CD14-positive monocyte (primary cell): ENCODE measurements at regions not wholly inside any gene's neighbourhood (a gene's known extent, or its start where the extent isn't known, plus 50 kb on each side); places are given as distances from the start of the nearest gene placed in this dataset.

Experiments used
- DNase-seq, 3 donors: peaks; one replicate each; pipeline ENCODE4 v3.0.0-alpha.2; 2011 to 2022
- H2AFZ ChIP-seq: 2 replicates; pipeline ENCODE4 v1.6.0; 2012; ENCODE audit warnings: mild to moderate bottlenecking, low read depth, low read length, inconsistent platforms; ENCODE audit not compliant: insufficient read depth, poor library complexity, severe bottlenecking
- H3K27ac ChIP-seq, 2 donors: 1 replicate in 1 of 2; 2 replicates in 1 of 2; pipeline ENCODE4 v1.5.1; 2012 to 2013; ENCODE audit warnings: low read length in 2 of 2, control low read depth in 1 of 2, inconsistent platforms in 1 of 2, low read depth in 1 of 2, mild to moderate bottlenecking in 1 of 2
- H3K27me3 ChIP-seq, 2 donors: one replicate each; pipeline versions ENCODE4 v1.6.0 to v1.6.1; 2011 to 2013; ENCODE audit warnings: low read length in 2 of 2; ENCODE audit not compliant: control insufficient read depth in 2 of 2, insufficient read depth in 2 of 2
- H3K36me3 ChIP-seq, 2 donors: replicated peaks in 1 of 2; 1 replicate in 1 of 2; 2 replicates in 1 of 2; pipeline versions ENCODE4 v1.5.1 to v1.6.1; 2012 to 2013; ENCODE audit warnings: low read length in 2 of 2, control low read depth in 1 of 2, inconsistent platforms in 1 of 2, mild to moderate bottlenecking in 1 of 2; ENCODE audit not compliant: insufficient read depth in 2 of 2, control insufficient read depth in 1 of 2
- H3K4me1 ChIP-seq, 2 donors: 1 replicate in 1 of 2; 2 replicates in 1 of 2; pipeline versions ENCODE4 v1.5.1 to v1.6.1; 2012 to 2013; ENCODE audit warnings: low read length in 2 of 2, control low read depth in 1 of 2, inconsistent platforms in 1 of 2, mild to moderate bottlenecking in 1 of 2, moderate library complexity in 1 of 2; ENCODE audit not compliant: insufficient read depth in 2 of 2, control insufficient read depth in 1 of 2
- H3K4me2 ChIP-seq: replicated peaks from 2 replicates; pipeline ENCODE3; 2012; ENCODE audit warnings: low read length, moderate library complexity, mild to moderate bottlenecking; ENCODE audit not compliant: poor library complexity, severe bottlenecking; ENCODE audit errors: extremely low read depth
- H3K4me3 ChIP-seq, 3 experiments: fragments of 200-600 bp in 1 of 3; sonication (generic) in 1 of 3; replicated peaks in 1 of 3; 1 replicate in 2 of 3; 2 replicates in 1 of 3; pipeline ENCODE4 v1.5.1; 2011 to 2013; ENCODE audit warnings: low read length in 3 of 3, mild to moderate bottlenecking in 3 of 3, control low read depth in 2 of 3, low read depth in 2 of 3, inconsistent platforms in 1 of 3, moderate library complexity in 1 of 3
- H3K79me2 ChIP-seq: 2 replicates; pipeline ENCODE4 v1.6.0; 2012; ENCODE audit warnings: mild to moderate bottlenecking, control low read depth, inconsistent platforms, low read length, moderate library complexity; ENCODE audit not compliant: insufficient read depth
- H3K9ac ChIP-seq: 2 replicates; pipeline ENCODE4 v1.6.0; 2017; ENCODE audit warnings: low read length, mild to moderate bottlenecking; ENCODE audit not compliant: insufficient read depth, poor library complexity, severe bottlenecking
- H3K9me3 ChIP-seq, 2 donors: replicated peaks in 1 of 2; 1 replicate in 1 of 2; 2 replicates in 1 of 2; pipeline versions ENCODE4 v1.5.1 to v1.6.1; 2012 to 2013; ENCODE audit warnings: low read length in 2 of 2, control low read depth in 1 of 2; ENCODE audit not compliant: control insufficient read depth in 1 of 2, insufficient read depth in 1 of 2
- H4K20me1 ChIP-seq: 2 replicates; pipeline ENCODE4 v1.6.0; 2012; ENCODE audit warnings: mild to moderate bottlenecking, low read length, control low read depth, moderate library complexity; ENCODE audit not compliant: insufficient read depth
- H3K27ac Mint-ChIP-seq, 7 donors: one replicate each; pipeline ENCODE4 v1.8.0; 2020; ENCODE audit warnings: mild to moderate bottlenecking in 7 of 7, mixed read lengths in 7 of 7, moderate library complexity in 6 of 7, inconsistent platforms in 2 of 7
- H3K27me3 Mint-ChIP-seq, 3 donors: one replicate each; pipeline ENCODE4 v1.8.0; 2021 to 2022; ENCODE audit warnings: low read depth in 3 of 3, mild to moderate bottlenecking in 3 of 3, mixed read lengths in 3 of 3, moderate library complexity in 3 of 3, inconsistent platforms in 1 of 3
- H3K36me3 Mint-ChIP-seq, 2 donors: one replicate each; pipeline ENCODE4 v1.8.0; 2020; ENCODE audit warnings: mixed read lengths in 2 of 2, inconsistent platforms in 1 of 2, mild to moderate bottlenecking in 1 of 2
- H3K4me1 Mint-ChIP-seq: one replicate; pipeline ENCODE4 v1.8.0; 2020; ENCODE audit warnings: mild to moderate bottlenecking, mixed read lengths
- H3K4me3 Mint-ChIP-seq, 2 donors: one replicate each; pipeline ENCODE4 v1.8.0; 2020; ENCODE audit warnings: mild to moderate bottlenecking in 2 of 2, mixed read lengths in 2 of 2, moderate library complexity in 1 of 2
- H3K9me3 Mint-ChIP-seq, 7 donors: one replicate each; pipeline ENCODE4 v1.8.0; 2020 to 2022; ENCODE audit warnings: mixed read lengths in 7 of 7, mild to moderate bottlenecking in 6 of 7, moderate library complexity in 6 of 7, inconsistent platforms in 2 of 7
- CTCF ChIP-seq: fragments of 200-600 bp; IDR thresholded peaks from one replicate; pipeline ENCODE4 v1.8.0; 2022; ENCODE audit warnings: antibody characterized with exemption, mild to moderate bottlenecking
- WGBS: methylation state at CpG from one replicate; pipeline ENCODE4 v1.1.5; 2013; ENCODE audit warnings: missing lambda C conversion rate; ENCODE audit not compliant: insufficient coverage; 5-methylcytosine and 5-hydroxymethylcytosine counted together
- intact Hi-C, 2 donors: fragments of 100-400 bp; cut with micrococcal nuclease; formaldehyde crosslinking; loops; one replicate each; pipeline versions ENCODE4 v1.15.0 to v1.15.1; 2023

- Histone ChIP-seq H3K4me3 (no peak overlapping the region), H3K9me3 (no peaks in the 10 kb centered on the region), H3K79me2 (no peaks in the 10 kb centered on the region), H2AFZ (no peak overlapping the region), H3K9ac (no peak overlapping the region), H3K4me2 (no peak overlapping the region), H4K20me1 (no peaks in the 10 kb centered on the region), H3K27me3 (no peaks in the 10 kb centered on the region), H3K27ac (no peak overlapping the region), H3K36me3 (no peaks in the 10 kb centered on the region), H3K4me1 (no peaks in the 10 kb centered on the region)
- Mint-ChIP-seq H3K4me3 (no peak overlapping the region), H3K36me3 (no peaks in the 10 kb centered on the region), H3K4me1 (no peaks in the 10 kb centered on the region), H3K27me3 (no peaks in the 10 kb centered on the region), H3K27ac (no peak overlapping the region), H3K9me3 (peaks cover 0 to 6% (median 0%) of the 10 kb centered on the region in 7 donors)
- DNase-seq, result no peak
- TF ChIP-seq CTCF, result no peak
- intact Hi-C loops, result no loop called here
Observed at GRCh38 chr7:12954380-12955033, 267.1 kb downstream of the ARL4A start.

GRCh38 chr7:12957487-12957886 lies 270.1 kb downstream of the ARL4A start:
- Mint-ChIP-seq H3K27ac (no peak overlapping the region), H3K9me3 (peaks cover 0 to 6% (median 0%) of the 10 kb centered on the region in 7 donors), H3K27me3 (peaks cover 0 to 2% (median 0%) of the 10 kb centered on the region in 3 donors), H3K36me3 (no peaks in the 10 kb centered on the region), H3K4me3 (no peak overlapping the region), H3K4me1 (no peaks in the 10 kb centered on the region)
- TF ChIP-seq CTCF, result no peak
- no peaks in the 10 kb centered on the region for H3K36me3 ChIP-seq
- H4K20me1 ChIP-seq, result no peaks in the 10 kb centered on the region
- no peaks in the 10 kb centered on the region for H3K4me1 ChIP-seq
- no peak overlapping the region for H2AFZ ChIP-seq
- H3K9ac ChIP-seq, result no peak overlapping the region
- intact Hi-C loops, result no loop called here
- no peak overlapping the region for H3K4me2 ChIP-seq
- H3K9me3 ChIP-seq, result no peaks in the 10 kb centered on the region
- H3K27ac ChIP-seq, result no peak overlapping the region
- H3K27me3 ChIP-seq, result no peaks in the 10 kb centered on the region
- WGBS, result no CpG with 5 or more reads among the region's 5 CpGs
- H3K4me3 ChIP-seq, result no peak overlapping the region
- no peak for DNase-seq
- H3K79me2 ChIP-seq, result no peaks in the 10 kb centered on the region
